Activated CD4-positive, alpha-beta memory T cell treated with anti-CD3 and anti-CD28 coated beads, Interleukin-2, amount 10 ng/mL, durations not matched to agents 7 days and 5 days (primary cell): ENCODE measurements at regions not wholly inside any gene's neighbourhood (a gene's known extent, or its start where the extent isn't known, plus 50 kb on each side); places are given as distances from the start of the nearest gene placed in this dataset.

Experiments
- CTCF ChIA-PET: fragments of 350-600 bp; sonication (Branson Sonifier 250); formaldehyde crosslinking; loops from one replicate; lab custom pipeline; 2021; ENCODE audit warnings: antibody characterized with exemption, inconsistent platforms; lab: Charles Lee
- POLR2A ChIA-PET: fragments of 350-600 bp; sonication (Branson Sonifier 250); formaldehyde crosslinking; loops from one replicate; lab custom pipeline; 2021; ENCODE audit warnings: antibody characterized with exemption; lab: Charles Lee
- DNase-seq: peaks from one replicate; pipeline ENCODE4 v3.0.0-alpha.2; 2020
- H3K27ac Mint-ChIP-seq: one replicate; pipeline ENCODE4 v1.8.0; 2021; ENCODE audit warnings: mild to moderate bottlenecking, mixed read lengths
- H3K27me3 Mint-ChIP-seq: one replicate; pipeline ENCODE4 v1.8.0; 2021; ENCODE audit warnings: mixed read lengths
- H3K36me3 Mint-ChIP-seq: one replicate; pipeline ENCODE4 v1.8.0; 2021; ENCODE audit warnings: low read depth, mixed read lengths
- H3K4me1 Mint-ChIP-seq: one replicate; pipeline ENCODE4 v1.8.0; 2021; ENCODE audit warnings: mixed read lengths
- H3K4me3 Mint-ChIP-seq: one replicate; pipeline ENCODE4 v1.8.0; 2021; ENCODE audit warnings: mild to moderate bottlenecking, mixed read lengths
- H3K9me3 Mint-ChIP-seq: one replicate; pipeline ENCODE4 v1.8.0; 2021; ENCODE audit warnings: mixed read lengths

GRCh38 chr6:170069611-170070010 lies 221.3 kb downstream of the DLL1 start:
- Mint-ChIP-seq H3K27ac (no peak overlapping the region), H3K4me1 (no peaks in the 10 kb centered on the region), H3K4me3 (no peak overlapping the region), H3K36me3 (no peaks in the 10 kb centered on the region), H3K27me3 (peaks cover 36% of the 10 kb centered on the region), H3K9me3 (peaks cover 7% of the 10 kb centered on the region)
- DNase-seq, result no peak
- POLR2A ChIA-PET, result no interaction called here
- CTCF ChIA-PET, result no interaction called here

- H3K4me1 Mint-ChIP-seq, result no peaks in the 10 kb centered on the region
- H3K9me3 Mint-ChIP-seq, result peaks cover 7% of the 10 kb centered on the region
- H3K36me3 Mint-ChIP-seq, result no peaks in the 10 kb centered on the region
- H3K4me3 Mint-ChIP-seq, result no peak overlapping the region
- DNase-seq, result no peak
- ChIA-PET POLR2A (no interaction called here), CTCF (no interaction called here)
- H3K27ac Mint-ChIP-seq, result no peak overlapping the region
- peaks cover 28% of the 10 kb centered on the region for H3K27me3 Mint-ChIP-seq
Observed at GRCh38 chr6:170068496-170068895, 222.4 kb downstream of the DLL1 start.

GRCh38 chr6:170067923-170068360 lies 222.9 kb downstream of the DLL1 start:
- Mint-ChIP-seq H3K36me3 (no peaks in the 10 kb centered on the region), H3K4me1 (no peaks in the 10 kb centered on the region), H3K4me3 (no peak overlapping the region), H3K27me3 (peaks cover 24% of the 10 kb centered on the region), H3K9me3 (peaks cover 7% of the 10 kb centered on the region), H3K27ac (no peak overlapping the region)
- ChIA-PET CTCF (no interaction called here), POLR2A (no interaction called here)
- no peak for DNase-seq

- Mint-ChIP-seq H3K9me3 (peaks cover 7% of the 10 kb centered on the region), H3K27ac (no peak overlapping the region), H3K36me3 (no peaks in the 10 kb centered on the region), H3K4me1 (no peaks in the 10 kb centered on the region), H3K4me3 (no peak overlapping the region), H3K27me3 (peaks cover 21% of the 10 kb centered on the region)
- ChIA-PET POLR2A (no interaction called here), CTCF (no interaction called here)
- DNase-seq, result no peak
Observed at GRCh38 chr6:170067181-170067641, 223.7 kb downstream of the DLL1 start.

- peaks cover 19% of the 10 kb centered on the region for H3K27me3 Mint-ChIP-seq
- no peak for DNase-seq
- ChIA-PET CTCF (no interaction called here), POLR2A (no interaction called here)
- no peak overlapping the region for H3K4me3 Mint-ChIP-seq
- H3K36me3 Mint-ChIP-seq, result no peaks in the 10 kb centered on the region
- no peak overlapping the region for H3K27ac Mint-ChIP-seq
- H3K9me3 Mint-ChIP-seq, result peaks cover 4% of the 10 kb centered on the region
- H3K4me1 Mint-ChIP-seq, result no peaks in the 10 kb centered on the region
Observed at GRCh38 chr6:170066679-170067078, 224.2 kb downstream of the DLL1 start.

- ChIA-PET CTCF (no interaction called here), POLR2A (no interaction called here)
- H3K9me3 Mint-ChIP-seq, result no peaks in the 10 kb centered on the region
- no peak overlapping the region for H3K27ac Mint-ChIP-seq
- no peaks in the 10 kb centered on the region for H3K27me3 Mint-ChIP-seq
- no peaks in the 10 kb centered on the region for H3K36me3 Mint-ChIP-seq
- no peak for DNase-seq
- H3K4me3 Mint-ChIP-seq, result no peak overlapping the region
- H3K4me1 Mint-ChIP-seq, result no peaks in the 10 kb centered on the region
Observed at GRCh38 chr6:170063851-170064602, 226.9 kb downstream of the DLL1 start.

- Mint-ChIP-seq H3K36me3 (no peaks in the 10 kb centered on the region), H3K9me3 (no peaks in the 10 kb centered on the region), H3K4me3 (no peak overlapping the region), H3K27me3 (no peaks in the 10 kb centered on the region), H3K27ac (no peak overlapping the region), H3K4me1 (no peaks in the 10 kb centered on the region)
- ChIA-PET CTCF (no interaction called here), POLR2A (no interaction called here)
- DNase-seq, result no peak
Observed at GRCh38 chr6:170063431-170063830, 227.4 kb downstream of the DLL1 start.

GRCh38 chr6:170062915-170063241 lies 228.0 kb downstream of the DLL1 start:
- DNase-seq, result no peak
- Mint-ChIP-seq H3K9me3 (no peaks in the 10 kb centered on the region), H3K4me1 (no peaks in the 10 kb centered on the region), H3K27ac (no peak overlapping the region), H3K4me3 (no peak overlapping the region), H3K27me3 (no peaks in the 10 kb centered on the region), H3K36me3 (no peaks in the 10 kb centered on the region)
- ChIA-PET POLR2A (no interaction called here), CTCF (no interaction called here)

- no peak for DNase-seq
- ChIA-PET CTCF (no interaction called here), POLR2A (no interaction called here)
- H3K27me3 Mint-ChIP-seq, result no peaks in the 10 kb centered on the region
- H3K36me3 Mint-ChIP-seq, result no peaks in the 10 kb centered on the region
- no peaks in the 10 kb centered on the region for H3K4me1 Mint-ChIP-seq
- H3K27ac Mint-ChIP-seq, result no peak overlapping the region
- no peak overlapping the region for H3K4me3 Mint-ChIP-seq
- H3K9me3 Mint-ChIP-seq, result no peaks in the 10 kb centered on the region
Observed at GRCh38 chr6:170062209-170062914, 228.5 kb downstream of the DLL1 start.

- H3K27ac Mint-ChIP-seq, result no peak overlapping the region
- H3K4me3 Mint-ChIP-seq, result no peak overlapping the region
- H3K36me3 Mint-ChIP-seq, result no peaks in the 10 kb centered on the region
- no peak for DNase-seq
- peaks cover 4% of the 10 kb centered on the region for H3K9me3 Mint-ChIP-seq
- H3K27me3 Mint-ChIP-seq, result no peaks in the 10 kb centered on the region
- ChIA-PET CTCF (no interaction called here), POLR2A (no interaction called here)
- H3K4me1 Mint-ChIP-seq, result no peaks in the 10 kb centered on the region
Observed at GRCh38 chr6:170058878-170059485, 231.9 kb downstream of the DLL1 start.

- no peaks in the 10 kb centered on the region for H3K27me3 Mint-ChIP-seq
- no peak overlapping the region for H3K27ac Mint-ChIP-seq
- no peaks in the 10 kb centered on the region for H3K4me1 Mint-ChIP-seq
- H3K4me3 Mint-ChIP-seq, result no peak overlapping the region
- H3K36me3 Mint-ChIP-seq, result no peaks in the 10 kb centered on the region
- H3K9me3 Mint-ChIP-seq, result peaks cover 4% of the 10 kb centered on the region
- ChIA-PET POLR2A (no interaction called here), CTCF (no interaction called here)
- no peak for DNase-seq
Observed at GRCh38 chr6:170057961-170058877, 232.7 kb downstream of the DLL1 start.

- ChIA-PET CTCF (no interaction called here), POLR2A (no interaction called here)
- H3K4me1 Mint-ChIP-seq, result no peaks in the 10 kb centered on the region
- H3K9me3 Mint-ChIP-seq, result peaks cover 4% of the 10 kb centered on the region
- no peaks in the 10 kb centered on the region for H3K27me3 Mint-ChIP-seq
- H3K36me3 Mint-ChIP-seq, result no peaks in the 10 kb centered on the region
- H3K27ac Mint-ChIP-seq, result no peak overlapping the region
- DNase-seq, result no peak
- no peak overlapping the region for H3K4me3 Mint-ChIP-seq
Observed at GRCh38 chr6:170057034-170057734, 233.7 kb downstream of the DLL1 start.
